IPS DF 6.9 (cell line): ENCODE measurements at regions not wholly inside any gene's neighbourhood (a gene's known extent, or its start where the extent isn't known, plus 50 kb on each side); places are given as distances from the start of the nearest gene placed in this dataset.

Experiments
- DNase-seq: peaks from one replicate; pipeline ENCODE4 v3.0.0-alpha.2; 2013; ENCODE audit warnings: low read depth, low spot score
- H3K27ac ChIP-seq: one replicate; pipeline ENCODE4 v1.5.1; 2013; ENCODE audit warnings: low read length, control low read depth
- H3K27me3 ChIP-seq: 2 replicates; pipeline ENCODE4 v1.6.1; 2013; ENCODE audit warnings: mild to moderate bottlenecking, low read length; ENCODE audit not compliant: control insufficient read depth, insufficient read depth
- H3K36me3 ChIP-seq: 2 replicates; pipeline ENCODE4 v1.6.1; 2013; ENCODE audit warnings: low read length; ENCODE audit not compliant: control insufficient read depth, insufficient read depth
- H3K4me1 ChIP-seq: 2 replicates; pipeline ENCODE4 v1.6.1; 2013; ENCODE audit warnings: low read length; ENCODE audit not compliant: control insufficient read depth, insufficient read depth
- H3K4me3 ChIP-seq: 2 replicates; pipeline ENCODE4 v1.5.1; 2013; ENCODE audit warnings: mild to moderate bottlenecking, low read length
- H3K9me3 ChIP-seq: 2 replicates; pipeline ENCODE4 v1.6.1; 2013; ENCODE audit warnings: low read length, inconsistent platforms; ENCODE audit not compliant: control insufficient read depth, insufficient read depth
- WGBS: extraction: QIAGEN DNeasy Blood & Tissue Kit; methylation state at CpG from one replicate; pipeline ENCODE4 v1.1.7; 2013; ENCODE audit warnings: mixed read lengths, missing lambda C conversion rate; ENCODE audit not compliant: insufficient read length, insufficient coverage; 5-methylcytosine and 5-hydroxymethylcytosine counted together

DNA sequence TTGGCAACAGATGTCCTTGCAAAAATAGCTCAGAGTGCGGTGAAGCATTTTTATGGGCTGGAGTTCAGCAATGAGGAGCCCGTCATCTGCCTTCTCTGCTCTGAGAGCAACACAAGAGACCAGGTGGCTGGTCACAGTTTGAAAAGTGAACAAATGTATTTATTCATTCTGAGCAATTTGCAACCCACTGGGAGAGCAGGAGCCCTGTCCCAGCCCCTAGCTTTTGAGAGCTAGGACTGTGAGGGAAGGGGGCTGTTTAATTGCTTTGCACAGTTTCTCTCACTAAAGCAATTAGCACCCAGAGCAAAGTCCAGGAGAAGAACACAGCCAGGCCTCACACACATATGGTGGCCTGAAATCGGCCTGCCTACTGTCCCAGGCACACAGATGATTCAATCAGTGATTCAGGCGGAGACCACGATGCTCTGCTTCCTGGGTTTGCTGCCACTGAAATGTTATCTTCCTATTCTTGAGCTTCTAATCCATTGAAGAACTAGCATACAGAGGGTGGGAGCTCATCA, 646.1 kb upstream of the ACVR2A start:
- no peak for DNase-seq
- no peak overlapping the region for H3K4me3 ChIP-seq
- H3K9me3 ChIP-seq, result no peaks in the 10 kb centered on the region
- H3K4me1 ChIP-seq, result no peaks in the 10 kb centered on the region; the same call in 1 of the 2 replicates
- H3K27ac ChIP-seq, result no peak overlapping the region
- no CpG with 5 or more reads among the region's 5 CpGs for WGBS
- H3K27me3 ChIP-seq, result no peaks in the 10 kb centered on the region
- no peaks in the 10 kb centered on the region for H3K36me3 ChIP-seq

- H3K27ac ChIP-seq, result no peak overlapping the region
- WGBS, result no CpG with 5 or more reads among the region's 8 CpGs
- H3K4me3 ChIP-seq, result no peak overlapping the region
- no peaks in the 10 kb centered on the region; the same call in 1 of the 2 replicates for H3K4me1 ChIP-seq
- DNase-seq, result no peak
- no peaks in the 10 kb centered on the region for H3K27me3 ChIP-seq
- H3K9me3 ChIP-seq, result no peaks in the 10 kb centered on the region
- no peaks in the 10 kb centered on the region for H3K36me3 ChIP-seq
Measured at GRCh38 chr2:147197754-147198483, 646.9 kb upstream of the ACVR2A start.

DNA sequence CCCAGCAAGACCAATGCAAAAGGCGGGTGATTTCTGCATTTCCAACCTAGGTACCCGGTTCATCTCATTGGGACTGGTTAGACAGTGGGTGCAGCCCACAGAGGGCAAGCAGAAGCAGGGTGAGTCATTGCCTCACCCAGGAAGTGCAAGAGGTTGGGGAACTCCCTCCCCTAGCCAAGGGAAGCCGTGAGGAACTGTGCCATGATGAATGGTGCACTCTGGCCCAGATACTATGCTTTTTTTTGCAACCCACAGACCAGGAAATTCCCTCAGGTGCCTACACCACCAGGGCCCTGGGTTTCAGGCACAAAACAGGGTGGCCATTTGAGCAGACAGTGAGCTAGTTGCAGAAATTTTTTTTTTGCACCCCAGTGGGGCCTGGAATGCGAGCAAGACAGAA, 662.6 kb upstream of the ACVR2A start:
- no peaks in the 10 kb centered on the region for H3K36me3 ChIP-seq
- no peak overlapping the region for H3K27ac ChIP-seq
- H3K27me3 ChIP-seq, result no peaks in the 10 kb centered on the region
- no peaks in the 10 kb centered on the region for H3K9me3 ChIP-seq
- no peak for DNase-seq
- WGBS, result no CpG with 5 or more reads among the region's 4 CpGs
- peaks cover 2% of the 10 kb centered on the region; the same call in 1 of the 2 replicates for H3K4me1 ChIP-seq
- H3K4me3 ChIP-seq, result no peak overlapping the region

DNA sequence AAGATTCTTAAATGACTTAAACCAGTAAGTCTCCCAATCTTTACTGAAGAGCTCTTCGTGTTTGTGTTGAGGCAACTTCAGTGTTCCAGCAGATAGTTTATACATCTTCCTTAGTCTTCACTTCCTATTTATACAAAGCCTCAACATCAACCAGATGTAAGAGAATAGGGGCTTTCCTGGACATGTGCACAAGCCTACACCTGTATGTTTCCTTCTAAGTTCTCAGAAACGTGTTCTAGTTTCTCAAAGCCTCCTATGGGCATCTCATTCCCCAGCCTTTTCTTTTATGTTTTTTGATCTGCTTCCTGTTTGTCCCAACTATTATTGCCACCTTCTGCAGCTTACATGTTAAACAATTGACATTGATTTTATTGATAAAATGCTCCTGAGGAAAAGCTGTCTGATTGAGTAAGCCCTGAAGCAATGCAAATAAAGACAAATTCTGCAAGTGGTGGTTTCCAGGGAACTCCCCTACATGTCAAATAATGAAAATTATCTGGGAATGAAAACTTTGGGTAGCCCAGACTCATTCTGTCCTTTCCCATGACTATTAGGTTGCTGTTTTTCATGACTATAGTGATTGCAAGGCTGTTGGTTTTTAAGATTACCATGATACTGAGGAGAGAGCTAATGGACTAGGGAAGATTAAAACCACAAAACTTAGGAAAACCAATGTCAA, 663.3 kb upstream of the ACVR2A start:
- Histone ChIP-seq H3K27me3 (no peaks in the 10 kb centered on the region), H3K9me3 (no peaks in the 10 kb centered on the region), H3K4me3 (no peak overlapping the region), H3K36me3 (no peaks in the 10 kb centered on the region), H3K4me1 (peaks cover 2% of the 10 kb centered on the region; the same call in 1 of the 2 replicates), H3K27ac (no peak overlapping the region)
- no peak for DNase-seq
- WGBS, result no CpG with 5 or more reads among the region's 2 CpGs

- no peak for DNase-seq
- Histone ChIP-seq H3K9me3 (no peaks in the 10 kb centered on the region), H3K27ac (no peak overlapping the region), H3K4me3 (no peak overlapping the region), H3K36me3 (no peaks in the 10 kb centered on the region), H3K4me1 (peaks cover 4% of the 10 kb centered on the region; the same call in 1 of the 2 replicates), H3K27me3 (no peaks in the 10 kb centered on the region)
- no CpG with 5 or more reads among the region's 1 CpG for WGBS
Measured at GRCh38 chr2:147177071-147177857, 667.6 kb upstream of the ACVR2A start.

GRCh38 chr2:147174824-147175254, 670.0 kb upstream of the ACVR2A start:
- H3K4me1 ChIP-seq, result peaks cover 4% of the 10 kb centered on the region; the same call in 1 of the 2 replicates
- H3K36me3 ChIP-seq, result no peaks in the 10 kb centered on the region
- peak; percentile 37 for DNase-seq
- WGBS, result no CpG with 5 or more reads among the region's 2 CpGs
- H3K9me3 ChIP-seq, result no peaks in the 10 kb centered on the region
- H3K27me3 ChIP-seq, result no peaks in the 10 kb centered on the region
- no peak overlapping the region for H3K4me3 ChIP-seq
- no peak overlapping the region for H3K27ac ChIP-seq

DNA sequence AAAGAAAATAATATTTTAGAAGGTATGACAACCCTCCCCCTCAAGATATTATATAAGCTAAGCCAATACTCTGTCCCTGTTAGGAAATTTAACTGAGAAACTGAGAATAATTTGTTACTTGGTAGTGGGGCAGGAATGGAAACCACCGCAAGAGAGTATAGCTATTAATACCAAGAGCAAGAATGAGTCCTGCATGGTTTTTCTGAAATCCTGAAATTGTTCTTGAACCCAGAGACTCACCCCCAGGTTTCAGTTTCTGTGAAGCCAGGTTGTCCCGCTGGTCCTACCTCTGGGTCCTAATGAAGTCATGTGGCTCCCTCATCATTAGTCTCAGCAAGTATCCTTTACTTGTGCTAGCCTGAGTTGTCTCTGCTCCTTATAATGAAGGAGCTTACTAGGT, 671.0 kb upstream of the ACVR2A start:
- H3K4me1 ChIP-seq, result peaks cover 4% of the 10 kb centered on the region; the same call in 1 of the 2 replicates
- H3K36me3 ChIP-seq, result no peaks in the 10 kb centered on the region
- H3K27ac ChIP-seq, result no peak overlapping the region
- no peaks in the 10 kb centered on the region for H3K9me3 ChIP-seq
- H3K4me3 ChIP-seq, result no peak overlapping the region
- DNase-seq, result no peak
- H3K27me3 ChIP-seq, result no peaks in the 10 kb centered on the region
- no CpG with 5 or more reads among the region's 2 CpGs for WGBS

- no peak overlapping the region for H3K4me3 ChIP-seq
- WGBS, result no CpG with 5 or more reads among the region's 1 CpG
- no peaks in the 10 kb centered on the region for H3K9me3 ChIP-seq
- no peaks in the 10 kb centered on the region for H3K36me3 ChIP-seq
- DNase-seq, result no peak
- no peak overlapping the region for H3K27ac ChIP-seq
- peaks cover 4% of the 10 kb centered on the region; the same call in 1 of the 2 replicates for H3K4me1 ChIP-seq
- no peaks in the 10 kb centered on the region for H3K27me3 ChIP-seq
Measured at GRCh38 chr2:147173189-147173581, 671.6 kb upstream of the ACVR2A start.

GRCh38 chr2:147172493-147173188, 672.2 kb upstream of the ACVR2A start:
- no peaks in the 10 kb centered on the region for H3K27me3 ChIP-seq
- no peaks in the 10 kb centered on the region for H3K9me3 ChIP-seq
- WGBS, result no CpG with 5 or more reads among the region's 9 CpGs
- DNase-seq, result no peak
- H3K36me3 ChIP-seq, result no peaks in the 10 kb centered on the region
- H3K4me1 ChIP-seq, result peaks cover 4% of the 10 kb centered on the region; the same call in 1 of the 2 replicates
- no peak overlapping the region for H3K27ac ChIP-seq
- no peak overlapping the region for H3K4me3 ChIP-seq

DNA sequence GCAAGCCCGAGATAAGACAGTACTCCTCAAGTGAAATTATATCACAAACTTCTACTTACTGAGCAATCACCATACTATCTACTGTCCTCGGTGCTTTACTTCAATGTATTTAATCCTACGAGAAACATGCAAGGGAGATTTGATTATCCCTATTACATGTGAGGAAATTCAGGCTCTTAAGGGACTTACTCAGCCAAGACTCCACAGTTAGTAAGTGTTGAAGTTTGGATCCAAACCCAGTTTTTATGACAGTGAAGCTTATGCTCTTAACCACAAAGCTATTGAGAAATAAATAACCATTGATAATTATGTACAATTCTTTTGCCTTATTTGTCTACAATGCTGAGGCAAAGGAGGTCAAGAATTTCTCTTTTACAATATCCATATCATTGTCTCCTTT, 672.9 kb upstream of the ACVR2A start:
- Histone ChIP-seq H3K27me3 (no peaks in the 10 kb centered on the region), H3K27ac (no peak overlapping the region), H3K4me3 (no peak overlapping the region), H3K9me3 (no peaks in the 10 kb centered on the region), H3K36me3 (no peaks in the 10 kb centered on the region), H3K4me1 (peaks cover 4% of the 10 kb centered on the region; the same call in 1 of the 2 replicates)
- WGBS, result no CpG with 5 or more reads among the region's 3 CpGs
- DNase-seq, result no peak
